ENCODE measurements at regions not wholly inside any gene's neighbourhood (a gene's known extent, or its start where the extent isn't known, plus 50 kb on each side); places are given as distances from the start of the nearest gene placed in this dataset.
A peak's percentile ranks its signal among the peaks of the same experiment; 100 is the strongest.
"Not testable (repeated sequence)": the region's sequence is repeated elsewhere in the genome, so short reads cannot be mapped to it uniquely, and the experiment has no call there.

- no peak for DNase-seq
Observed at GRCh38 chr4:123501733-123502132, 105.1 kb downstream of the SPRY1 start.

- DNase-seq, result no peak
Observed at GRCh38 chr4:123503698-123504363, 107.2 kb downstream of the SPRY1 start.

- DNase-seq, result peak; percentile 16 to 27
Observed at GRCh38 chr4:123505095-123506010, 108.8 kb downstream of the SPRY1 start.

- no peak for DNase-seq
Observed at GRCh38 chr4:123506011-123506695, 109.6 kb downstream of the SPRY1 start.

GRCh38 chr4:123507376-123507775 is 110.8 kb downstream of the SPRY1 start:
- no peak for DNase-seq

- DNase-seq, result no peak
Observed at GRCh38 chr4:123510221-123510620, 113.6 kb downstream of the SPRY1 start.

- no peak for DNase-seq
Observed at GRCh38 chr4:123510659-123511058, 114.1 kb downstream of the SPRY1 start.

- no peak for DNase-seq
Observed at GRCh38 chr4:123516576-123516975, 120.0 kb downstream of the SPRY1 start.

GRCh38 chr4:123517176-123517575 is 120.6 kb downstream of the SPRY1 start:
- no peak for DNase-seq

- DNase-seq, result no peak
Observed at GRCh38 chr4:123517971-123518370, 121.4 kb downstream of the SPRY1 start.

GRCh38 chr4:123520325-123520724 is 123.7 kb downstream of the SPRY1 start:
- no peak for DNase-seq

- no peak for DNase-seq
Observed at GRCh38 chr4:123522081-123522480, 125.5 kb downstream of the SPRY1 start.

GRCh38 chr4:123522646-123523045 is 126.1 kb downstream of the SPRY1 start:
- DNase-seq, result no peak

- DNase-seq, result no peak
Observed at GRCh38 chr4:123524958-123525628, 128.5 kb downstream of the SPRY1 start.

- no peak for DNase-seq
Observed at GRCh38 chr4:123526511-123526910, 129.9 kb downstream of the SPRY1 start.

GRCh38 chr4:123528501-123529277 is 132.1 kb downstream of the SPRY1 start:
- DNase-seq, result no peak

GRCh38 chr4:123529278-123529568 is 132.6 kb downstream of the SPRY1 start:
- DNase-seq, result no peak

GRCh38 chr4:123530357-123530756 is 133.8 kb downstream of the SPRY1 start:
- DNase-seq, result no peak

- DNase-seq, result no peak
Observed at GRCh38 chr4:123535037-123535748, 138.6 kb downstream of the SPRY1 start.

- peak; percentile 58 to 78 for DNase-seq
Observed at GRCh38 chr4:123536225-123536624, 139.6 kb downstream of the SPRY1 start.

GRCh38 chr4:123537906-123538402 is 141.4 kb downstream of the SPRY1 start:
- not testable (repeated sequence) for DNase-seq

Data from Kasumi-1 (cell line).